ENCODE measurements at regions not wholly inside any gene's neighbourhood (a gene's known extent, or its start where the extent isn't known, plus 50 kb on each side); places are given as distances from the start of the nearest gene placed in this dataset.
A peak's percentile ranks its signal among the peaks of the same experiment; 100 is the strongest.

DNA sequence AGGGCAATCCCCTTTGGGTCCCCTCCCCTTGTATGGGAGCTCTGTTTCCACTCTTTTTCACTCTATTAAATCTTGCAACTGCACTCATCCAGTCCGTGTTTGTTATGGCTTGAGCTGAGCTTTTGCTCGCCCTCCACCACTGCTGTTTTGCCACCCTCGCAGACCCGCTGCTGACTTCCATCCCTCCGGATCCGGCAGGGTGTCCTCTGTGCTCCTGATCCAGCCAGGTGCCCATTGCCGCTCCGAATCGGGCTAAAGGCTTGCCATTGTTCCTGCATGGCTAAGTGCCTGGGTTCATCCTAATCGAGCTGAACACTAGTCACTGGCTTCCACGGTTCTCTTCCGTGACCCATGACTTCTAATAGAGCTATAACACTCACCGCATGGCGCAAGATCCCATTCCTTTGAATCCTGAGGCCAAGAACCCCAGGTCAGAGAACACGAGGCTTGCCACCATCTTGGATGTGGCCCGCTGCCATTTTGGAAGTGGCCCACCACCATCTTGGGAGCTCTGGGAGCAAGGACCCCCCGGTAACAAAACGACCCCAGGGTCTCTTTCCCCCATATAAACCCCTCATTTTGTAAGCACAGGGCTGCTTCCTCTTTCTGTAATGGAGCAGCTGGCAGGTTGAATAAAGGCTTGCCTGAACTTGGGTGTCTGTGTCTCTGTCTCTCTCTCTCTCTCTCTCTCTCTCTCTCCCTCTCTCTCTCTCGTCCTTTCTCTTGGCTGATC, 1166.2 kb downstream of the TAF11L14 start (continued):
- TF ChIP-seq, protein P1, sequence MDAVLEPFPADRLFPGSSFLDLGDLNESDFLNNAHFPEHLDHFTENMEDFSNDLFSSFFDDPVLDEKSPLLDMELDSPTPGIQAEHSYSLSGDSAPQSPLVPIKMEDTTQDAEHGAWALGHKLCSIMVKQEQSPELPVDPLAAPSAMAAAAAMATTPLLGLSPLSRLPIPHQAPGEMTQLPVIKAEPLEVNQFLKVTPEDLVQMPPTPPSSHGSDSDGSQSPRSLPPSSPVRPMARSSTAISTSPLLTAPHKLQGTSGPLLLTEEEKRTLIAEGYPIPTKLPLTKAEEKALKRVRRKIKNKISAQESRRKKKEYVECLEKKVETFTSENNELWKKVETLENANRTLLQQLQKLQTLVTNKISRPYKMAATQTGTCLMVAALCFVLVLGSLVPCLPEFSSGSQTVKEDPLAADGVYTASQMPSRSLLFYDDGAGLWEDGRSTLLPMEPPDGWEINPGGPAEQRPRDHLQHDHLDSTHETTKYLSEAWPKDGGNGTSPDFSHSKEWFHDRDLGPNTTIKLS (IDR thresholded peaks at IDR 0.05; ENCODE audit: borderline replicate concordance, low read depth) = no peak
- TF ChIP-seq, protein P2, sequence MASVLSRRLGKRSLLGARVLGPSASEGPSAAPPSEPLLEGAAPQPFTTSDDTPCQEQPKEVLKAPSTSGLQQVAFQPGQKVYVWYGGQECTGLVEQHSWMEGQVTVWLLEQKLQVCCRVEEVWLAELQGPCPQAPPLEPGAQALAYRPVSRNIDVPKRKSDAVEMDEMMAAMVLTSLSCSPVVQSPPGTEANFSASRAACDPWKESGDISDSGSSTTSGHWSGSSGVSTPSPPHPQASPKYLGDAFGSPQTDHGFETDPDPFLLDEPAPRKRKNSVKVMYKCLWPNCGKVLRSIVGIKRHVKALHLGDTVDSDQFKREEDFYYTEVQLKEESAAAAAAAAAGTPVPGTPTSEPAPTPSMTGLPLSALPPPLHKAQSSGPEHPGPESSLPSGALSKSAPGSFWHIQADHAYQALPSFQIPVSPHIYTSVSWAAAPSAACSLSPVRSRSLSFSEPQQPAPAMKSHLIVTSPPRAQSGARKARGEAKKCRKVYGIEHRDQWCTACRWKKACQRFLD (CRISPR knock-in tag; IDR thresholded peaks at IDR 0.05) = no peak
- TF ChIP-seq ZNF444 (CRISPR knock-in tag; IDR thresholded peaks at IDR 0.05) (no peak), ZNF583 (CRISPR knock-in tag; IDR thresholded peaks at IDR 0.05) (no peak), TFAM (CRISPR knock-in tag; conservative IDR thresholded peaks at IDR 0.05) (no peak), CBX8 (IDR thresholded peaks at IDR 0.05; ENCODE audit: borderline replicate concordance, extremely low read depth, low read depth, low read length, poor library complexity, severe bottlenecking) (no peak), PHB2 (IDR thresholded peaks at IDR 0.05; ENCODE audit: low read depth) (no peak), TRIM28 (IDR thresholded peaks at IDR 0.05) (no peak), ZFPM2 (CRISPR knock-in tag; IDR thresholded peaks at IDR 0.05) (no peak), ZFP1 (CRISPR knock-in tag; IDR thresholded peaks at IDR 0.05) (no peak), XRCC3 (IDR thresholded peaks at IDR 0.05) (no peak), FOS (IDR thresholded peaks at IDR 0.05; ENCODE audit: extremely low read depth, insufficient read length) (no peak), HOXB6 (CRISPR knock-in tag; IDR thresholded peaks at IDR 0.05; ENCODE audit: borderline replicate concordance) (no peak), ZNF644 (tag; IDR thresholded peaks at IDR 0.05; ENCODE audit: low read depth) (peak; percentile 73), ZKSCAN8 (CRISPR knock-in tag; IDR thresholded peaks at IDR 0.05) (0 out of 2 replicates have a peak, but pooled peaks have one; percentile 19), MAZ (CRISPR knock-in tag; conservative IDR thresholded peaks at IDR 0.05 in 1 of 2, IDR thresholded peaks at IDR 0.05 in 1 of 2) (0 out of 4 replicates have a peak, but pooled peaks of 1 of the 2 experiments have one; percentile 30), ELF1 (tag; IDR thresholded peaks at IDR 0.05) (no peak), PTTG1 (tag; IDR thresholded peaks at IDR 0.05; ENCODE audit: low read depth) (0 out of 2 replicates have a peak, but pooled peaks have one; percentile 38), BHLHE40 (IDR thresholded peaks at IDR 0.05; ENCODE audit: low read length) (no peak), SIX5 (IDR thresholded peaks at IDR 0.05; ENCODE audit: borderline replicate concordance in 1 of 2, insufficient read depth in 1 of 2, low read depth in 1 of 2, low read length in 2 of 2) (no peak), LARP7 (IDR thresholded peaks at IDR 0.05) (no peak)
- TF ChIP-seq, protein P3, sequence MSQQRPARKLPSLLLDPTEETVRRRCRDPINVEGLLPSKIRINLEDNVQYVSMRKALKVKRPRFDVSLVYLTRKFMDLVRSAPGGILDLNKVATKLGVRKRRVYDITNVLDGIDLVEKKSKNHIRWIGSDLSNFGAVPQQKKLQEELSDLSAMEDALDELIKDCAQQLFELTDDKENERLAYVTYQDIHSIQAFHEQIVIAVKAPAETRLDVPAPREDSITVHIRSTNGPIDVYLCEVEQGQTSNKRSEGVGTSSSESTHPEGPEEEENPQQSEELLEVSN (IDR thresholded peaks at IDR 0.05; ENCODE audit: borderline replicate concordance in 1 of 2, extremely low read depth in 1 of 2, insufficient read depth in 1 of 2, insufficient read length in 1 of 2, low read depth in 1 of 2, low read length in 1 of 2, poor library complexity in 1 of 2, severe bottlenecking in 1 of 2) = no peak
- TF ChIP-seq, protein P4, sequence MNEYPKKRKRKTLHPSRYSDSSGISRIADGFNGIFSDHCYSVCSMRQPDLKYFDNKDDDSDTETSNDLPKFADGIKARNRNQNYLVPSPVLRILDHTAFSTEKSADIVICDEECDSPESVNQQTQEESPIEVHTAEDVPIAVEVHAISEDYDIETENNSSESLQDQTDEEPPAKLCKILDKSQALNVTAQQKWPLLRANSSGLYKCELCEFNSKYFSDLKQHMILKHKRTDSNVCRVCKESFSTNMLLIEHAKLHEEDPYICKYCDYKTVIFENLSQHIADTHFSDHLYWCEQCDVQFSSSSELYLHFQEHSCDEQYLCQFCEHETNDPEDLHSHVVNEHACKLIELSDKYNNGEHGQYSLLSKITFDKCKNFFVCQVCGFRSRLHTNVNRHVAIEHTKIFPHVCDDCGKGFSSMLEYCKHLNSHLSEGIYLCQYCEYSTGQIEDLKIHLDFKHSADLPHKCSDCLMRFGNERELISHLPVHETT (CRISPR knock-in tag; conservative IDR thresholded peaks at IDR 0.05 in 1 of 2, IDR thresholded peaks at IDR 0.05 in 1 of 2) = peak in 1 of 2 experiments; percentile 73; a peak in 1 of 4 replicates
